T-cell (primary cell): ENCODE measurements at regions not wholly inside any gene's neighbourhood (a gene's known extent, or its start where the extent isn't known, plus 50 kb on each side); places are given as distances from the start of the nearest gene placed in this dataset.

Source experiments
- ATAC-seq, 4 experiments: fragments of 200-7000 bp in 3 of 4; fragments of 150-1000 bp in 1 of 4; cut with Tn5 transposase; replicated peaks in 1 of 4; 1 replicate in 3 of 4; 2 replicates in 1 of 4; pipeline ENCODE4 v1.10.0; 2021; ENCODE audit warnings: moderate library complexity in 3 of 4, mild to moderate bottlenecking in 2 of 4, moderate number of reproducible peaks in 1 of 4
- CTCF ChIA-PET, 2 donors: fragments of 300-600 bp; sonication (Branson Sonifier 250); formaldehyde crosslinking; loops; one replicate each; lab custom pipeline; 2022; ENCODE audit warnings: antibody characterized with exemption in 2 of 2; lab: Charles Lee
- POLR2A ChIA-PET, 2 donors: fragments of 300-600 bp; sonication (Branson Sonifier 250); formaldehyde crosslinking; loops; one replicate each; lab custom pipeline; 2022; ENCODE audit warnings: antibody characterized with exemption in 2 of 2; lab: Charles Lee
- DNase-seq, 35 experiments: peaks; one replicate each; pipeline versions ENCODE4 v3.0.0 to v3.0.0-alpha.2; 2013 to 2023
- H3K27ac ChIP-seq: one replicate; pipeline ENCODE4 v1.5.1; 2013; ENCODE audit warnings: low read length
- H3K27me3 ChIP-seq, 2 experiments: replicated peaks in 1 of 2; 1 replicate in 1 of 2; 2 replicates in 1 of 2; pipeline versions ENCODE4 v1.6.1 to v1.7.0; 2013; ENCODE audit warnings: low read length in 1 of 2, mixed read lengths in 1 of 2; ENCODE audit not compliant: control insufficient read depth in 2 of 2, insufficient read depth in 2 of 2; ENCODE audit errors: extremely low read depth in 1 of 2
- H3K36me3 ChIP-seq, 2 donors: 1 replicate in 1 of 2; 2 replicates in 1 of 2; pipeline versions ENCODE4 v1.6.1 to v1.7.0; 2013; ENCODE audit warnings: low read length in 1 of 2; ENCODE audit not compliant: control insufficient read depth in 2 of 2, insufficient read depth in 1 of 2; ENCODE audit errors: extremely low read depth in 1 of 2
- H3K4me1 ChIP-seq, 2 experiments: 1 replicate in 1 of 2; 2 replicates in 1 of 2; pipeline versions ENCODE4 v1.6.1 to v1.7.0; 2013; ENCODE audit warnings: low read length in 2 of 2, mixed read lengths in 1 of 2; ENCODE audit not compliant: insufficient read depth in 2 of 2, control insufficient read depth in 1 of 2; ENCODE audit errors: extremely low read depth in 1 of 2
- H3K4me3 ChIP-seq, 2 donors: 1 replicate in 1 of 2; 2 replicates in 1 of 2; pipeline versions ENCODE4 v1.5.1 to v1.7.0; 2013; ENCODE audit warnings: mild to moderate bottlenecking in 2 of 2, low read length in 1 of 2, moderate library complexity in 1 of 2; ENCODE audit not compliant: control insufficient read depth in 1 of 2; ENCODE audit errors: extremely low read depth in 1 of 2
- H3K9me3 ChIP-seq: 2 replicates; pipeline ENCODE4 v1.7.0; 2013
- H3K27ac Mint-ChIP-seq, 2 donors: one replicate each; pipeline ENCODE4 v1.8.0; 2020 to 2021; ENCODE audit warnings: mild to moderate bottlenecking in 2 of 2, mixed read lengths in 2 of 2
- H3K27me3 Mint-ChIP-seq, 2 donors: one replicate each; pipeline ENCODE4 v1.8.0; 2021 to 2022; ENCODE audit warnings: mixed read lengths in 2 of 2
- H3K36me3 Mint-ChIP-seq: one replicate; pipeline ENCODE4 v1.8.0; 2021; ENCODE audit warnings: mixed read lengths
- H3K4me1 Mint-ChIP-seq, 3 donors: one replicate each; pipeline ENCODE4 v1.8.0; 2020 to 2022; ENCODE audit warnings: mixed read lengths in 3 of 3, mild to moderate bottlenecking in 1 of 3
- H3K4me3 Mint-ChIP-seq, 3 donors: one replicate each; pipeline ENCODE4 v1.8.0; 2020 to 2022; ENCODE audit warnings: mild to moderate bottlenecking in 3 of 3, mixed read lengths in 3 of 3, moderate library complexity in 3 of 3
- H3K9me3 Mint-ChIP-seq, 3 donors: one replicate each; pipeline ENCODE4 v1.8.0; 2020 to 2022; ENCODE audit warnings: mixed read lengths in 3 of 3
- WGBS: methylation state at CpG from one replicate; pipeline ENCODE4 v1.1.5; 2013; ENCODE audit warnings: missing lambda C conversion rate; ENCODE audit not compliant: insufficient coverage; 5-methylcytosine and 5-hydroxymethylcytosine counted together

- H3K9me3 ChIP-seq = peaks cover 2% of the 10 kb centered on the region
- no peaks in the 10 kb centered on the region for H3K27me3 Mint-ChIP-seq
- H3K36me3 ChIP-seq = no peaks in the 10 kb centered on the region
- POLR2A ChIA-PET = no interaction called here
- no peak overlapping the region for H3K4me3 Mint-ChIP-seq
- H3K4me1 Mint-ChIP-seq = no peaks in the 10 kb centered on the region
- no peak overlapping the region for H3K27ac Mint-ChIP-seq
- WGBS = no CpG with 5 or more reads among the region's 3 CpGs
- no peaks in the 10 kb centered on the region for H3K4me1 ChIP-seq
- H3K27ac ChIP-seq = no peak overlapping the region
- no peaks in the 10 kb centered on the region for H3K27me3 ChIP-seq
- H3K9me3 Mint-ChIP-seq = peaks cover 15 to 27% (median 15%) of the 10 kb centered on the region in 3 donors
- no peak overlapping the region for H3K4me3 ChIP-seq
- CTCF ChIA-PET = interaction anchor here in 1 of 2 donors (0.8 kb wide), 1 partner anchor 18 kb away, joined by 5 read pairs; no protein-coding TSS in a partner anchor
- no peak for ATAC-seq
- H3K36me3 Mint-ChIP-seq = no peaks in the 10 kb centered on the region
- no peak for DNase-seq
Observed at GRCh38 chr13:55497486-55497885, 1643.2 kb upstream of the PRR20A start.

GRCh38 chr13:55500694-55501093 lies 1640.0 kb upstream of the PRR20A start:
- WGBS = no CpG with 5 or more reads among the region's 2 CpGs

DNA sequence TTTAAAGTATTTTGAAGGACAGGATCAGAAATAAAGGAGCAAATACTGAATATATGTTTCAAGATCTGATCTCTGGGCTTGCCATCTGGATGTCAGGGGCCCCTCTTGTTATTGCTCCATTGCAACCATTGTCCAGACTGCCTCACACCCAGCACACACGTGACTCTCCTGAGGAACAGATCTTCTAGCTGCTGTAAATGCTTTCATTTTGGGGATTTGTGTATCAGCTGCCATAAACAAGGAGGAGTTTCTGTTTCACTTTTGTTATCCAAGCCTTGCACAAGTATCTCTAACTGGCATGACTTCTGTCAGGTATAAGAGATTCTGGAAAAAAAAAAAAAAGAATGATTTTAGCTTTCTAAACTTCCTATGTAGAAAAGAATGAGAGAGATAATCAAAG lies 1624.1 kb upstream of the PRR20A start:
- ATAC-seq (no peak), DNase-seq (no peak)
- H3K9me3 Mint-ChIP-seq = peaks cover 0 to 12% (median 10%) of the 10 kb centered on the region in 3 donors
- no peak overlapping the region for H3K4me3 Mint-ChIP-seq
- ChIA-PET POLR2A (interaction anchor here in 1 of 2 donors (0.6 kb wide), 1 partner anchor 22 kb away, joined by 5 read pairs; no protein-coding TSS in a partner anchor), CTCF (interaction anchor here in 1 of 2 donors (0.6 kb wide), 1 partner anchor 386 kb away, joined by 4 read pairs; no protein-coding TSS in a partner anchor)
- no peaks in the 10 kb centered on the region for H3K27me3 Mint-ChIP-seq
- Histone ChIP-seq H3K27ac (no peak overlapping the region), H3K27me3 (no peaks in the 10 kb centered on the region), H3K4me1 (no peaks in the 10 kb centered on the region), H3K36me3 (no peaks in the 10 kb centered on the region), H3K4me3 (no peak overlapping the region), H3K9me3 (no peaks in the 10 kb centered on the region)
- no CpG with 5 or more reads among the region's 1 CpG for WGBS
- no peak overlapping the region for H3K27ac Mint-ChIP-seq
- H3K4me1 Mint-ChIP-seq = no peaks in the 10 kb centered on the region
- H3K36me3 Mint-ChIP-seq = no peaks in the 10 kb centered on the region

More at GRCh38 chr13:55500694-55501093, 1640.0 kb upstream of the PRR20A start:
- H3K9me3 ChIP-seq = peaks cover 5% of the 10 kb centered on the region
- DNase-seq (no peak), ATAC-seq (no peak)
- H3K27me3 ChIP-seq = no peaks in the 10 kb centered on the region
- H3K9me3 Mint-ChIP-seq = peaks cover 17 to 38% (median 17%) of the 10 kb centered on the region in 3 donors
- no peaks in the 10 kb centered on the region for H3K4me1 Mint-ChIP-seq
- no peaks in the 10 kb centered on the region for H3K27me3 Mint-ChIP-seq
- H3K4me3 ChIP-seq = no peak overlapping the region
- no peaks in the 10 kb centered on the region for H3K36me3 Mint-ChIP-seq
- H3K4me1 ChIP-seq = no peaks in the 10 kb centered on the region
- no peak overlapping the region for H3K27ac ChIP-seq
- no peaks in the 10 kb centered on the region for H3K36me3 ChIP-seq
- ChIA-PET POLR2A (no interaction called here), CTCF (no interaction called here)
- no peak overlapping the region for H3K4me3 Mint-ChIP-seq
- H3K27ac Mint-ChIP-seq = no peak overlapping the region

GRCh38 chr13:55517312-55517711 lies 1623.4 kb upstream of the PRR20A start:
- H3K27me3 Mint-ChIP-seq = no peaks in the 10 kb centered on the region
- no peak for ATAC-seq
- H3K27ac ChIP-seq = no peak overlapping the region
- no peaks in the 10 kb centered on the region for H3K4me1 ChIP-seq
- WGBS = no CpG with 5 or more reads among the region's 1 CpG
- H3K36me3 ChIP-seq = no peaks in the 10 kb centered on the region
- H3K9me3 ChIP-seq = no peaks in the 10 kb centered on the region
- H3K27ac Mint-ChIP-seq = no peak overlapping the region
- CTCF ChIA-PET = no interaction called here
- no peaks in the 10 kb centered on the region for H3K36me3 Mint-ChIP-seq
- H3K4me3 Mint-ChIP-seq = no peak overlapping the region
- no peaks in the 10 kb centered on the region for H3K4me1 Mint-ChIP-seq
- POLR2A ChIA-PET = no interaction called here
- H3K4me3 ChIP-seq = no peak overlapping the region
- no peak for DNase-seq
- H3K27me3 ChIP-seq = no peaks in the 10 kb centered on the region
- peaks cover under 1 to 12% (median 10%) of the 10 kb centered on the region in 3 donors for H3K9me3 Mint-ChIP-seq

GRCh38 chr13:55528434-55528833 lies 1612.3 kb upstream of the PRR20A start:
- Histone ChIP-seq H3K9me3 (no peaks in the 10 kb centered on the region), H3K27me3 (no peaks in the 10 kb centered on the region), H3K4me1 (no peaks in the 10 kb centered on the region), H3K27ac (no peak overlapping the region), H3K36me3 (no peaks in the 10 kb centered on the region), H3K4me3 (no peak overlapping the region)
- DNase-seq (no peak), ATAC-seq (no peak)
- H3K27me3 Mint-ChIP-seq = no peaks in the 10 kb centered on the region
- no CpG with 5 or more reads among the region's 1 CpG for WGBS
- H3K4me1 Mint-ChIP-seq = no peaks in the 10 kb centered on the region
- H3K9me3 Mint-ChIP-seq = peaks cover 4 to 21% (median 11%) of the 10 kb centered on the region in 3 donors
- ChIA-PET CTCF (no interaction called here), POLR2A (no interaction called here)
- no peak overlapping the region for H3K4me3 Mint-ChIP-seq
- no peak overlapping the region for H3K27ac Mint-ChIP-seq
- no peaks in the 10 kb centered on the region for H3K36me3 Mint-ChIP-seq

DNA sequence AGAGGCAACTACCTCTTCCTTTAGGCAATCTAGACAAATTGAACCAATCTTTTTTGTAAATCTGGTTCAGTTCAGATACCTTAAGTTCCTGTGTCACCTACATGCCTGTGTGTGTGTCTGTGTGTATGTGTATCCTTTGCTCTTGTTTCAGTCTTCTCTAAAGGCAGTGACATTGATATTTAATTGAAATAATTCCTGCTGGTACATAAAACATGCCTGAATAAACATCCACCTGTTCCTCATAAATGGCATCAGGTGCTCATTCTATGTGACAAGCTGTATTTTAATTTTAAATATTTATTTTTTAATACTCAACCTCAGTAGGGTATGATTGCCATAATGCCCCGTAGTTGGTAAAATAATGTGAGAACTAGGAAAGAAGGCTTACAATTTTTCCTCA lies 1606.4 kb upstream of the PRR20A start:
- no CpG with 5 or more reads among the region's 1 CpG for WGBS
- no peak overlapping the region for H3K27ac ChIP-seq
- H3K4me1 Mint-ChIP-seq = no peaks in the 10 kb centered on the region
- H3K36me3 Mint-ChIP-seq = no peaks in the 10 kb centered on the region
- DNase-seq (no peak), ATAC-seq (no peak)
- no peaks in the 10 kb centered on the region for H3K27me3 Mint-ChIP-seq
- H3K4me3 Mint-ChIP-seq = no peak overlapping the region
- ChIA-PET POLR2A (no interaction called here), CTCF (no interaction called here)
- no peaks in the 10 kb centered on the region for H3K36me3 ChIP-seq
- no peak overlapping the region for H3K4me3 ChIP-seq
- H3K9me3 Mint-ChIP-seq = peaks cover 3 to 12% (median 11%) of the 10 kb centered on the region in 3 donors
- no peaks in the 10 kb centered on the region for H3K4me1 ChIP-seq
- no peaks in the 10 kb centered on the region for H3K9me3 ChIP-seq
- H3K27ac Mint-ChIP-seq = no peak overlapping the region
- H3K27me3 ChIP-seq = no peaks in the 10 kb centered on the region

DNA sequence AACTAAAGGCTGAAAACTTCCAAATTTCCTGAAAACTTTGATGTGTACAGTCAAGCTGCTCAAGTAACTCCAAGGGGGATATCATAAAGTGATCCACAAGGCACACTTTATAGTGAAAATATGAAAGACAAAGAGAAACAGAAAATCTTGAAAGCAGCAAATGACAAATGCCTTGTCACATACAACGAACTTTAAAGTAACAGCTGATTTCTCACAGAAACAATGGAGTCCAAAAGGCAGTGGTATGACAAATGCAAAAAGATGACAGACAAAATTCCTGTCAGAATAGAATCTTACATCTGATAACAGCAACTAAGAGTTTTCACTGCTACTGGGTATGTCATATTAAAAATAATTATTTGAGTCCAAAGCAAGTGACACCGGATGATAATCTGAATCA lies 1602.3 kb upstream of the PRR20A start:
- Mint-ChIP-seq H3K27ac (no peak overlapping the region), H3K9me3 (peaks cover 3 to 9% (median 5%) of the 10 kb centered on the region in 3 donors), H3K4me3 (no peak overlapping the region), H3K27me3 (no peaks in the 10 kb centered on the region), H3K36me3 (no peaks in the 10 kb centered on the region), H3K4me1 (no peaks in the 10 kb centered on the region)
- Histone ChIP-seq H3K9me3 (no peaks in the 10 kb centered on the region), H3K27ac (no peak overlapping the region), H3K4me3 (no peak overlapping the region), H3K36me3 (no peaks in the 10 kb centered on the region), H3K27me3 (no peaks in the 10 kb centered on the region), H3K4me1 (no peaks in the 10 kb centered on the region)
- DNase-seq = no peak
- no peak for ATAC-seq
- no CpG with 5 or more reads among the region's 2 CpGs for WGBS
- ChIA-PET POLR2A (interaction anchor here in 1 of 2 donors (0.6 kb wide), 1 partner anchor 22 kb away, joined by 5 read pairs; no protein-coding TSS in a partner anchor), CTCF (no interaction called here)
